ENCODE measurements at regions not wholly inside any gene's neighbourhood (a gene's known extent, or its start where the extent isn't known, plus 50 kb on each side); places are given as distances from the start of the nearest gene placed in this dataset.

- intact Hi-C loops (cut with DNase I) = no loop called here
- 94% methylated on average over 1 of the region's 1 CpG for WGBS
- no peak for ATAC-seq
- no peaks in the 10 kb centered on the region for H3K27me3 ChIP-seq (ENCODE audit: control insufficient read depth, insufficient read depth)
- no peak overlapping the region for H3K27ac ChIP-seq (ENCODE audit: low read length)
- peaks cover 8% of the 10 kb centered on the region for H3K4me1 ChIP-seq (ENCODE audit: control insufficient read depth, insufficient read depth, low read length)
- H3K9me3 ChIP-seq (ENCODE audit: control insufficient read depth, low read length) = no peaks in the 10 kb centered on the region
- DNase-seq = no peak
- no peak overlapping the region for H3K4me3 ChIP-seq (ENCODE audit: low read length)
Observed at GRCh38 chr9:81388831-81389230, 300.5 kb downstream of the TLE1 start.

GRCh38 chr9:81387360-81388106 lies 301.8 kb downstream of the TLE1 start:
- DNase-seq = no peak
- ATAC-seq = no peak
- Histone ChIP-seq H3K4me3 (ENCODE audit: low read length) (no peak overlapping the region), H3K27me3 (ENCODE audit: control insufficient read depth, insufficient read depth) (no peaks in the 10 kb centered on the region), H3K9me3 (ENCODE audit: control insufficient read depth, low read length) (no peaks in the 10 kb centered on the region), H3K4me1 (ENCODE audit: control insufficient read depth, insufficient read depth, low read length) (peaks cover 8% of the 10 kb centered on the region), H3K27ac (ENCODE audit: low read length) (no peak overlapping the region)
- 93% methylated on average over 8 of the region's 8 CpGs for WGBS
- intact Hi-C loops (cut with DNase I) = no loop called here

DNA sequence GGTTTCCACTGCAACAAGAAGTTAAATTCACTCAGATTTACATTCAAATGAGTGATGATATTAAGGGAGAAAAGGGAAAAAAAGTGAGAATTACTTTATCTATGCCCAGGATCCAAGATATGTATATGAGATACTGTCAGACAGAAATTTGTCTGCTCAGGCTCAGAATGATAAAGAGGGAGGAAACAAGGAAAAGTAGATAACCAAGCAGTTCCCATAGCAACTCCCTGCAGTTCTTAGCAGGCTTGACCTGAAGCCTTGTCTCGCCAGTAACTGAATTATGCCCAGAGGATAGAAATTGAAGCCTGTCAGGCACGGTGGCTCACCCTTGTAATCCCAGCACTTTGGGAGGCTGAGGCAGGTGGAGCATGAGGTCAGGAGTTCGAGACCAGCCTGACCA lies 304.4 kb downstream of the TLE1 start:
- Histone ChIP-seq H3K4me3 (ENCODE audit: low read length) (no peak overlapping the region), H3K27ac (ENCODE audit: low read length) (no peak overlapping the region), H3K4me1 (ENCODE audit: control insufficient read depth, insufficient read depth, low read length) (peaks cover 7% of the 10 kb centered on the region), H3K9me3 (ENCODE audit: control insufficient read depth, low read length) (no peaks in the 10 kb centered on the region), H3K27me3 (ENCODE audit: control insufficient read depth, insufficient read depth) (no peaks in the 10 kb centered on the region)
- 74% methylated on average over 3 of the region's 3 CpGs for WGBS
- intact Hi-C loops (cut with DNase I) = no loop called here
- ATAC-seq (no peak), DNase-seq (no peak)

DNA sequence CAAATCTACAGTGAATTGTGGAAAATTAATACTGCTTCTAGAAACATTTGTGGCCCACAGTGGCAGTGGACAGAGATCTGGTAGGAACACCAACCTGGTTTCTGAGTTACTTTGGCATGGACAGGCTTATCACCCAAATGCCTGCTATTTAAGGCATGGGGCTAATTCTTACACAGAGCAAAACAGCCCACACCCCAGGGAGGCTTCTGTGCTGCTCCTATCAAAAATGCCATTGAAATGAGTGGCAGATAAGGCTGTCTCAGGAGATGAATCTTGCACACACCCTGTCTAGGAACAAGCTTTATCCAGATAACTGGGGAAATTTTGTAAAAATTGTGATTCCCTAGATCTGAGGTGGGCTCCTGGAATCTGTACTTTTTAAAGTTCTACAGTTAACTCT lies 307.1 kb downstream of the TLE1 start:
- H3K4me3 ChIP-seq (ENCODE audit: low read length) = no peak overlapping the region
- peaks cover 3% of the 10 kb centered on the region for H3K4me1 ChIP-seq (ENCODE audit: control insufficient read depth, insufficient read depth, low read length)
- ATAC-seq (no peak), DNase-seq (no peak)
- H3K27ac ChIP-seq (ENCODE audit: low read length) = no peak overlapping the region
- intact Hi-C loops (cut with DNase I) = no loop called here
- no peaks in the 10 kb centered on the region for H3K27me3 ChIP-seq (ENCODE audit: control insufficient read depth, insufficient read depth)
- H3K9me3 ChIP-seq (ENCODE audit: control insufficient read depth, low read length) = no peaks in the 10 kb centered on the region

DNA sequence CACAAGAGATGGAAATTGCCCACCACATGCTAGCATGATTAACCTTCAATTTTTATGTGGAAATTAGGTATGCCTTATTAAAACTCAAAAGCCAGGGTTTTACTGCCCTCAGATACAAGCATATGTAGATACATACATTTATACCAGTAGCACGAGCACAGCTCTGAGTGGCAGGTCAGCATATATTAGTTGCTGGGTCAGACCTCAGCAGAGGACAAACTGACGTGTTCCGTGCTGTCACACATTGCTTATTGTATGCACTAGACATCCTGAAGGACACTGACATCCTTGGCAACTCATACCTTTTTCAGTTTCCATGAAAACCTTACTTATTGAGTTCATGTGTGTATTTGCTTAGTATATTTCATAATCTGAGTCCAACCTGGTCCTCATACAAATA lies 307.7 kb downstream of the TLE1 start:
- intact Hi-C loops (cut with DNase I) = no loop called here
- no peaks in the 10 kb centered on the region for H3K27me3 ChIP-seq (ENCODE audit: control insufficient read depth, insufficient read depth)
- DNase-seq (no peak), ATAC-seq (no peak)
- H3K4me1 ChIP-seq (ENCODE audit: control insufficient read depth, insufficient read depth, low read length) = peaks cover 3% of the 10 kb centered on the region
- H3K9me3 ChIP-seq (ENCODE audit: control insufficient read depth, low read length) = no peaks in the 10 kb centered on the region
- 94% methylated on average over 3 of the region's 3 CpGs for WGBS
- H3K27ac ChIP-seq (ENCODE audit: low read length) = no peak overlapping the region
- H3K4me3 ChIP-seq (ENCODE audit: low read length) = no peak overlapping the region

GRCh38 chr9:81380504-81381359 lies 308.6 kb downstream of the TLE1 start:
- no peak for DNase-seq
- ATAC-seq = no peak
- Histone ChIP-seq H3K4me3 (ENCODE audit: low read length) (no peak overlapping the region), H3K4me1 (ENCODE audit: control insufficient read depth, insufficient read depth, low read length) (peaks cover 3% of the 10 kb centered on the region), H3K9me3 (ENCODE audit: control insufficient read depth, low read length) (no peaks in the 10 kb centered on the region), H3K27me3 (ENCODE audit: control insufficient read depth, insufficient read depth) (no peaks in the 10 kb centered on the region), H3K27ac (ENCODE audit: low read length) (no peak overlapping the region)
- intact Hi-C loops (cut with DNase I) = no loop called here
- WGBS = 91% methylated on average over 9 of the region's 9 CpGs

DNA sequence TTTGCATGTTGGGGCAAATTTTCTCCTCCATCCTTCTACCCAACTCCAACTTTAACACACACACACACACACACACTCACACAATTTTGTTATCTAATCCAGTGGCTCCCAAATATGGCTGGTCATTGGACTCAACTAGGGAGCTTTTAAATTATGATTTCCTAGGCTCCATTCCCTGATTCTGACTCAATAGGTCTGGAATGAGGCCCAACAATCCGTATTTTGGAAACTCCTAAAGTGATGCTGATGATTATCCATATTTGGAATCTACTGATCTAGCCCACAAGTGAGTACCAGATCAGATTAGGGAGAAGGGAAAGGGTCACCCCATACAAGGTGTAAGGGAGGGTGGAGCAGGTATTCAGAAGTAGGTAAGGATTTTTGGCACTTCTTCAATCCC lies 309.7 kb downstream of the TLE1 start:
- Histone ChIP-seq H3K9me3 (ENCODE audit: control insufficient read depth, low read length) (no peaks in the 10 kb centered on the region), H3K27me3 (ENCODE audit: control insufficient read depth, insufficient read depth) (no peaks in the 10 kb centered on the region), H3K27ac (ENCODE audit: low read length) (no peak overlapping the region), H3K4me3 (ENCODE audit: low read length) (no peak overlapping the region), H3K4me1 (ENCODE audit: control insufficient read depth, insufficient read depth, low read length) (peaks cover 8% of the 10 kb centered on the region)
- ATAC-seq = no peak
- 56% methylated on average over 1 of the region's 1 CpG for WGBS
- no peak for DNase-seq
- intact Hi-C loops (cut with DNase I) = no loop called here

DNA sequence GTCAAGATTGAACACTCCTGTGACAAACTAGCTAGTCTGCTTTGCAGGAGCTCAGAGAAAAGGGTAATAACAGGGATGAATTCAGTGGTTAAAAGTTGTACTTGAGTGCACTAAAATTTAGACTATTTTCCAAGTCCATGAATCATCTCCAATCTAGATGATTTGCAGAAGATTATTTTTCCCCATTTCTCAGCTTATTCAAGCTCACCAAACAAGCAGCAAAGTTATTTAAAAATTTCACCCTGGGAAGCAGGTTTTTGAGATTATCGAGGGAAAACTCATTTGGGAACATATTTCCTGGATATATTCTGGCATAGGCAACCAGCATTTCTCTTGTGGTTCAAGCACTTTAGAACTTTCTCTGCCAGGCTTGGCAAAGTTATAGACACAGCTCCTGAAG lies 311.4 kb downstream of the TLE1 start:
- no peak for ATAC-seq
- peaks cover 11% of the 10 kb centered on the region for H3K4me1 ChIP-seq (ENCODE audit: control insufficient read depth, insufficient read depth, low read length)
- H3K4me3 ChIP-seq (ENCODE audit: low read length) = no peak overlapping the region
- H3K9me3 ChIP-seq (ENCODE audit: control insufficient read depth, low read length) = no peaks in the 10 kb centered on the region
- 54% methylated on average over 1 of the region's 1 CpG for WGBS
- intact Hi-C loops (cut with DNase I) = no loop called here
- H3K27me3 ChIP-seq (ENCODE audit: control insufficient read depth, insufficient read depth) = no peaks in the 10 kb centered on the region
- DNase-seq = no peak
- no peak overlapping the region for H3K27ac ChIP-seq (ENCODE audit: low read length)

DNA sequence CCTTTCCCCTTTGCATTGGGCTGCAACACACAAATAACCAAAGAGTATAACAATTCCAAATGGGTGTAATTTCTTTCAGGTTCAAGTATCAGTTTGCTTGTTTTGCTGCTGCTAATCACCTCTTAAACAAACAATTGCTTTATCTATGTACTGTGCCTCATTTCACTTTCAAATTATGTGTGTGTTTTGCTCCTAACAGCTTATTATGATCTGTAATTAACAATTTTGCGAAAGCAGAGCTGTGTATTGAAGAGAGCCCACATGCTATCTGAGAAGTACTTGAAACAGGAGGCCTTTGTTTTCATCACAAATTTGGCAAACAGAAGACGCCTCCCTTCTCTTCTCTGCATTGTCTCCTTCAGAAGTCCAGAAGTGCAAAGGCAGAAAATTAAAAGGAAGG lies 312.0 kb downstream of the TLE1 start:
- WGBS = 72% methylated on average over 2 of the region's 2 CpGs
- no peak overlapping the region for H3K27ac ChIP-seq (ENCODE audit: low read length)
- no peak overlapping the region for H3K4me3 ChIP-seq (ENCODE audit: low read length)
- ATAC-seq = no peak
- no peaks in the 10 kb centered on the region for H3K9me3 ChIP-seq (ENCODE audit: control insufficient read depth, low read length)
- intact Hi-C loops (cut with DNase I) = no loop called here
- peaks cover 11% of the 10 kb centered on the region for H3K4me1 ChIP-seq (ENCODE audit: control insufficient read depth, insufficient read depth, low read length)
- no peaks in the 10 kb centered on the region for H3K27me3 ChIP-seq (ENCODE audit: control insufficient read depth, insufficient read depth)
- DNase-seq = no peak

DNA sequence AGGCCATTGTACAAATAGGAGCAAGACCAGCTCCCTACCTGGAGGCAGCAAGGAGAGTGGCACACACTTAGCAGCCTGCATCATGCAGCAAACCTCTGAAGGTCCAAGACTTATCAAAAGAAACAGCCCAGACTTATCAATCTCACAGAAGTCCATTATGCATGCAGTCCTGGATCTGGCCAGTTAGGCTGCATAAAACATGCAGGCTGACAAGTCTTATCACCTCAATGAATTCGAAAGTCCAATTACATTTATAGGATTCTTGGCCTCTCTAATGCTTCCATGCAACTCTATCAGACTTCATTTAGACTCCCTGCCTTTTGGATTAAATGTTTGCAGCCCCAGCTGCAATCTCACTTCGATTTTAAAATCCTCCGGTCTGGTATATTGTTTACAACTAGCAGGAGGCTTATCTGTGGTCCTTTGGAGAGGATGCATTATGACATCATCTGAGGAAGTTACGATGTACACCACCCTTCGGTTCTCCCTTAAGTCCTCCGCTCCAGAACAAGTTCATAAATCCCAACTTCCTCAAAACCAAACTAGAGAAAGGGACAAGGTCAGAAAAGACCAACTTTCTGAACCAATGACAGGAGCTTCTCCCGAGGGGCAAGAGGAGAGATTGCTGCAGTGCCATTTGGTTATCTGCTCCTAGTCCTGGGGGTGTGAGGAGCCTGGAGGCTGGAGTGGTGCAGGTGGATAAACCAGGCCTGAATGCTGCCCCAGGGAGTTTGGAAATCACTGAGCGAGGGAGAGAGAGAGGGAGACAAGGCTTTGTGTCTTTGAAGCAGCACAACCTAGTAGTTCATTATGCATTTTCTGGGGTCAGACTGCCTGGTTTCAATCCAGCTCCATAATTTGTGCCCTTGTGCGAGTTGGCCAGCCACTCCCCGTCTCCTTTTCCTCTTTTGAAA lies 313.9 kb downstream of the TLE1 start:
- Histone ChIP-seq H3K4me1 (ENCODE audit: control insufficient read depth, insufficient read depth, low read length) (peaks cover 8% of the 10 kb centered on the region), H3K4me3 (ENCODE audit: low read length) (no peak overlapping the region), H3K9me3 (ENCODE audit: control insufficient read depth, low read length) (no peaks in the 10 kb centered on the region), H3K27me3 (ENCODE audit: control insufficient read depth, insufficient read depth) (no peaks in the 10 kb centered on the region), H3K27ac (ENCODE audit: low read length) (peak overlapping the region; percentile 34)
- ATAC-seq (peak; percentile 17 to 73), DNase-seq (no peak)
- intact Hi-C loops (cut with DNase I) = no loop called here
- 41% methylated on average over 10 of the region's 10 CpGs for WGBS

Data from right cardiac atrium (tissue), 5 donors.